NCI-H524 treated with DMSO at 0.1 percent for 48 hours (cell line): ENCODE measurements at regions not wholly inside any gene's neighbourhood (a gene's known extent, or its start where the extent isn't known, plus 50 kb on each side); places are given as distances from the start of the nearest gene placed in this dataset.
"Not testable (repeated sequence)": the region's sequence is repeated elsewhere in the genome, so short reads cannot be mapped to it uniquely, and the experiment has no call there.

Experiments
- DNase-seq: peaks from one replicate; lab custom pipeline; 2025; lab: John Stamatoyannopoulos, UW

DNA sequence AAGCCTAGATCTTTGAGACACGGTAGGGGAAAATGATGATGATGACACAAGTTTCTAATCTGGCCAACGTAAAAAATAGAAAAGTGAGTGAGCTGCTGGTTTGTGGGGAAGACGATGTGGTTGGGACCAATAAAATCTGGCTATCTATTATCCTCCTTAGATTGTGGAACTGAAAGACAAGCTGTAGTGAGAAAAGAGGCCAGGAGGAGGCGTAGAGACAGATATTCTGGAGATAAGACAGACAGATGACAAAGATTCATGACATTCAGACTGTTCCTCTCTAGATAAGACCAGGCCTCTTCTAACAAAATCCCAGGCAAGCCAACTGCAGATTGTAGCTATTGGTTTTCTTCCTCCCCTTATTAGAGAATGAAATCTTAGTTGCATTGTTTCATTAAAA lies 376.3 kb upstream of the UBE2E3 start:
- no peak for DNase-seq

DNA sequence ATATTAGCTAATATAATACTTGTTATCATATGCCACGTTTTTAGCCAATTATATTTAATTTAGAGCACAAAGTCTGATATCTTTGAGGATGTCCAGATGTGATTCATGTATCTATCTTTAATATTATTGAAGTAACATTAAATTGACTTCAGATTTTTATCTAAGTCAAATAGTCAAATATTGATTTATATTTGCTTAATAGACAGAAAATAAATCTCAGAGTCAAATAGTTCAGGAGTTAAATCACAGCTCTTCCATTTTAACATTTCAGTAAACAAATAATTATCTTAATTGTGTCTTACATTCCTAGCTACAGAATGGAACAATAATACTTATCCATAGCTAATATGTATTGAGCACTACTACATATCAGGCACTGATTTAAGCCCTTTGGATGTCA lies 379.4 kb upstream of the UBE2E3 start:
- no peak for DNase-seq

DNA sequence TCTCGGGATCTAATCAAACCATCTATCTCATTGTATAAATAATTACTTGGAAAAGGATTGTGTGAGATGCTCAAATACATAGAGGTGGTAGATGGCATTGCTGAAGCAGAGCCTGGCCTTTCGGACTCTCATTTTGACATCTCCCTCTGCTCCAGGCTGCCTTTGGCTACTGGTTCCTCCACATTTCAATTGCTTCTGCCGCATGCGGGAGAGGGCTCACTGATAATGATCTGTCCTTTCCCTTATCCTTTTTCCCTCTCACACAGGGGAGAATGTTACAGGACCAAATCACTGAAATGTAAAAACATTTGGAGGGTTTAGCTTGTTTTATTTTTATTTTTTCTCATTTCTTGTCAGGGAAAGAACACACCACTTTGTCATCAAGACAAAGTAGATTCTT lies 380.6 kb upstream of the UBE2E3 start:
- DNase-seq: no peak

DNA sequence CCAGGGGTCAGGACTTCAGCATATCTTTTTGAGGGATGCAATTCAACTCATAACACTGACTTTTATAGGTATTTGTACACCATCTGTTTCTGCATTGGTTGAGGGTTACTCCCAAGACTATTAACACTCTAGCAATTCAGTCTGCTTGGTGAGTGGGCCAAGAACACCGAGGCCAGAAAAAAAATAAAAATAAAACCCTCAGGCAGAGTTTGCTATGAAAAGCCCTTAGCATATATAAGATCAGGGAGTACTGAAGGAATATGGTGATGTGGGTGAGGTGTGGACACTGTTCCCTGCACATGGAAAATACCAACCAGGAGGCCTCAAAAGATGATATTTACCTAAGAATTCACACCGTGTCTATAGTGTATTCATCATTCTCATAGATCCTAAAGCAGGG lies 383.2 kb upstream of the UBE2E3 start:
- no peak for DNase-seq

DNA sequence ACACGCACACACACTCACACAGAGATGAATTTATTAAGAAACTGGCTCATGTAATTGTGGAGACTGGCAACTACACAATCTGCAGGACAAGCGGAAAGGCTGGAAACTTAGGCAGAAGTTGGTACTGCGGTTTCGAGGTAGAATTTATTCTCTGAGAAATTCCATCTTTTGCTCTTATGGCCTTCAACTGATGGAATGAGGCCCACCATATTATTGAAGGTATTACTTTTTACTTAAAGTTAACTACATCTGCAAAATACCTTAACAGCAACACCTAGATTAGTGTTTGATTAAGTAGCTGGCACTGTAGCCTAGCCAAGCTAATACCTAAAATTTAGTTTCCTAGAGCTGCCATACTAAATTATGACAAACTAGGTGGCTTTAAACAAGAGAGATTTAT lies 384.0 kb upstream of the UBE2E3 start:
- no peak for DNase-seq

DNA sequence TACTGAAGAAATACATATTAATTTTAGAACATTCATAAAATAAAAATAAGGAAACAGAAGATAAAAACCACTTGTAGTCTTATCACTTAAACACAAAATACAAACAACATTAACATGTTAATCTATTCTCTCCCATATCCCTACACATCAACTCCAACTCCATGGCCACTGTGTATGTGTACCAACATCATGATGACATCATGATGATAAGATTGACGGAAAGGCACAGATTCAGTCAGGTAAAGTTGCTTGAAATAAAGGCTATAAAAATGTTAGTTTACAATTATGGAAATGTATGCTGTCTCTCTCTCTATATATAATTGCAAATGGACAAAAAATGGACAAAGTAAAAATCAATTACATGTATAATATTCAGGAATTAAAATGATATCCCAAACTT lies 388.5 kb upstream of the UBE2E3 start:
- no peak for DNase-seq

DNA sequence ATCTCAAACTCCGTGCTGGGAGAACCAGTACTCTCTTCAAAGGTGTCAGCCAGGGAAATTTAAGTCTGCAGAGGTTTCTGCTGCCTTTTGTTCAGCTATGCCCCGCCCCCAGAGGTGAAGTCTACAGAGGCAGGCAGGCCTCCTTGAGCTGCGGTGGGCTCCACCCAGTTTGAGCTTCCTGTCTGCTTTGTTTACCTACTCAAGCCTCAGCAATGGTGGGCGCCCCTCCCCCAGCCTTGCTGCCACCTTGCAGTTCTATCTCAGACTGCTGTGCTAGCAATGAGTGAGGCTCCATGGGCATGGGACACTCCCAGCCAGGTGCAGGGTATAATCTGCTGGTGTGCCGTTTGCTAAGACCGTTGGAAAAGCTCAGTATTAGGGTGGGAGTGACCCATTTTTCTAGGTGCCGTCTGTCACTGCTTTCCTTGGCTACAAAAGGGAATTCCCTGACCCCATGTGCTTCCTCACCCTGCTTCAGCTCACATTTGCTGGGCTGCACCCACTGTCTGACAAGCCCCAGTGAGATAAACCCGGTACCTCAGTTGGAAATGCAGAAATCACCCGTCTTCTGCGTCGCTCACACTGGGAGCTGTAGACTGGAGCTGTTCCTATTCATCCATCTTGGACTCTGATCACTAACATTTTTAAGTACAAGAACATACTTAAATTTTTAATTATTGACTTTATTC lies 389.2 kb upstream of the UBE2E3 start:
- not testable (repeated sequence) for DNase-seq

DNA sequence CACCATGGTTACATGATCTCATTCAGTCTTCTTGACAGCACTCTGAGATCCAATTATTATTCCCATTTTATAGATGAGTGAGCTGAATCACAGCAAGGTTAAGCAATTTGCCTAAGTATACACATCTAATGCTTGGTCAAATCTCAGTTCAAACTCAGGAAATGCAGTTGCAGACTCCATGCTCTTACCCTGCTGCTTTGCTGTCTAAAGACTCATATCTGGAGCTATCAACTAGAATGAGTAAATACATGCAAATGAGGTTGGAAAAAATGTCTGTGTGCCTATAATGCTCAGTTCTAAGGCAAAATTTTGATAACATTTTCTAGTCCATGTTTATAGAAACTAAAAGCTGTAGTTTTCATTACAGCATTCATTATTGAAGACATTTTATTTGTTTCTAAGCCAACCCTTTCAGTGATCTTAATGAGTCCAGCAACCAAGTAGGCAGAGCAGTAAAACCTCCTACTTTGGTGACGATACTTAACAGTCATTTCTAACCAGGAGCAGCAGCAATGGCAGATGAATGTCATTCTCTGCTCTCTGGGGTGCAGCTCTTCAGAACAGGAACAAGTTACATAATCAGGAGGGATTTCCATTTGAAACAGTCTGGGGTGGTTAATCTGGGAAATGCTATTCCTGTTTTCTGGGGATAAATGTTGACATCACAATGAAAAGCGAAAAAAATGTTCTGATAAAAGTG lies 396.8 kb upstream of the UBE2E3 start:
- DNase-seq: no peak

DNA sequence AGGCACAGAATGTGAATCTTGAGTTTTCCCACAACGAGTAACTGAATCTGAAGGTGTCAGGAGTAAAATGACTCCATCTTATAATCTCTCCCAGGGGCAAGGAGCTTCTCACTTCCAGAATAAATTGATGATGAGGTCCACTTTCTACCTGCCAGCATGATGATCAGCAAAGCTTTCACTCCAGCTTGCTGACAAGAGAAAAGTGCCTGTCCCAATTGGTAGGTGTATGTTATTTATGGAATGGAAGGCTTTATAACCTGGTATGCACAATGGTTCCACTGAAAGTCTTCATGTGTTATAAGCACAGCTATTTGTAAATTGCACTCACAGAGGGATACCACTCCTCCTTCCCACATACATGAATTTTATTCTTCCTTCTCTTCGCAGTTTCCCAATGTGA lies 401.0 kb upstream of the UBE2E3 start:
- DNase-seq: no peak

DNA sequence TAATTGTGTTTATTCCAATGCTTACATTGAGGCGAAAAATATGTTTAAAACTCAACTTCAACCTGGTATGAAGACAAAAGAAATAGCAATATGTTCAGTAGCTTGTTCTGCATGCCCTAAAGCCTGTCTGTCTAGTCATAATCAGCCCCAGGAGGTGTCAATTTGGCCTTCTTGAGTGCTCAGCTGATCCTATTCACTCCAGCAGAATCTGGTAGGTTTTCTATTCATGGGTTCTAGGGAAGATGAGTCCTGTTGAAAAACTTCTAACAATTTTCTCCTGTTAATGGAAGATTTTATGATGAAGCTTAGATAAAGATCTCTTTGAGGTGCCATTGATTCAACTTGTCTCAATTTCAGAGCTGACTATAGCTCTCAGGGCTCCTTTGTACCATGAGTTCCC lies 402.0 kb upstream of the UBE2E3 start:
- DNase-seq: no peak

DNA sequence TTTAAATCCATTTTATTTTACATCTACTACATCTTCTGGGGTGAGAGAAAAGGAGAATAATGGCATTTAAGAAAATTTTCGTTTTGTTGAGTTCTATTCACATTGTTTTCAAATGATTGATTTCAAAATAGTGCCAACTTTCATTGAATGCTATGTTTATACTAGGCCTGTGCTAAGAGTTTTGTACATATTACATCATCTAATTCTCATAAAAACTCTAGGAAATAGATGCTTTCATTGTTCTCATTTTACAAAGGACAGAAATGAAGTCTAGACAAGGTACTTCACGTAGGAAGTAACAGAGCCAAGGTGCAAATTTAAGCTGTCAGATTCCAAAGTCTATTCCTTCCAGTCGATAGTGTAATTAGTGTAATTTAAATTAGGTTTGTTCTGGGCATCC lies 402.8 kb upstream of the UBE2E3 start:
- DNase-seq: no peak

DNA sequence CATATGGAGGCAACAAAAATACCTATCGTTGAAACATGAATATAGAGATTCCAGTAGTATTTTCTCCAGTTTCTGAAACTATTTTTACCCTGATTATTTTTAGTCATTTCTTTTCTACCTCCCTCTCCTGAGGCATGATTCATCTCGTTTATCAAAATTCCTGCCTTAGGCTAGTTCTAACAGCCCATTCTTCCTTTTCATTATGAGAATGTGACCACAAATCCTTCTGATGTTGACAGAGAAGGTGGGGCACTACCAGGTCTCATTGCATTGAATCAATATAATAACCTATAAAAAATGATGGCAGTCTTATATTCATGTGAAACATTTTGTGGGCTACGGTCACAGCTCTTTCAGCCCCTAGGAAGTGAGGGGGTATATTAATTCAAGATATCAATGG lies 406.5 kb upstream of the UBE2E3 start:
- no peak for DNase-seq

DNA sequence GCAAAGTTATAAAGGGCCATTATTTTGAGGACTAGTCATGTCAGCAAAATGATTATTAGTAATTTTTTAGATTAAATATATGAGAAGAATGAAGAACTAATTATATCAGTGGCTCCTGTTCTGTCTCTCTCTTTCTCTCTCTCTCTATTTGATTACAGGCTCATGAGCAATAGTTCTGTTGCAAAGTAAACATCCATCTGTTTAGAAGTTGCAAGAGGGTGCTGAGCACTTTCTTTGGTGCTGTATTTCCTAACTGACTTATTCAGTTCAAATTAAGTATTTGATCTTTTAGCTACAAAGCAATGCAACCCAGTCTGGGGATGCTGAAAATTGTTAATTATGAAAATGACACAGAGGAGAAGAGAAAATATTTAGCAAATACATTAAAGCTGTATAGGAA lies 408.1 kb upstream of the UBE2E3 start:
- no peak for DNase-seq

DNA sequence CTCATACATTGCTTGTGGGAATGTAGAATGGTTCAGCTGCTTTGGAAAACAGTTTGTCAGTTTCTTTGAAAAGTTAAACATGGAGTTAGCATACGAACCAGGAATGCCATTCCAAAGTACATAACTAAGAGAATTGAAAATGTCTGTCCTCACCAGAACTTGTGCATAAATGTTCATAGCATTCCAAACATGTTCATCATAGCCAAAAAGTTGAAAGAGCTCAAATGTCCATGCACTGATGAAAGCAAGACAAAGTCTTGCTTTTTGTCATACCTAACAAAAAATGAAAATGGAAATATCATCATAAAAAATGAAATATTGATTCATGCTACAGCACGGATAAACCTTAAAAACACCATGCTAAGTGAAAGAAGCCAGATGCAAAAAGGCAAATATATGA lies 408.8 kb upstream of the UBE2E3 start:
- DNase-seq: no peak

DNA sequence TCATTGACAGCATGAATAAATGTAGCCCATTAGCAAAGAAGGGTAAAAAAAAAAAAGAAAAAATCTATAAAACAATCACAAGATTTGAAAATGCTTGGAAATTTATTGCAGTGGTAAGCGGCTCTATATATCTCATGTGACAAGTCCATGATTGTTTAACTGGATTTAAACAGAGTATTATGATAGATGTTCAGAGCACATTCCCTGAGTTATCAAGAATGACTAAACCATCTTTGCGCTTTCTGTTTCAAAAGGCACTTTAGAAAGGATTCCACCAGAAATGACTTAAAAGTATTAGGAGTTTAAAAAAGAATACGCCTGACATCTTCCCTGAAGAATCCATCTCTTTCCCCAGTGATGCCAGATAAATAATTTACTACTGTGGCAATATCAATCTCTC lies 409.5 kb upstream of the UBE2E3 start:
- no peak for DNase-seq

DNA sequence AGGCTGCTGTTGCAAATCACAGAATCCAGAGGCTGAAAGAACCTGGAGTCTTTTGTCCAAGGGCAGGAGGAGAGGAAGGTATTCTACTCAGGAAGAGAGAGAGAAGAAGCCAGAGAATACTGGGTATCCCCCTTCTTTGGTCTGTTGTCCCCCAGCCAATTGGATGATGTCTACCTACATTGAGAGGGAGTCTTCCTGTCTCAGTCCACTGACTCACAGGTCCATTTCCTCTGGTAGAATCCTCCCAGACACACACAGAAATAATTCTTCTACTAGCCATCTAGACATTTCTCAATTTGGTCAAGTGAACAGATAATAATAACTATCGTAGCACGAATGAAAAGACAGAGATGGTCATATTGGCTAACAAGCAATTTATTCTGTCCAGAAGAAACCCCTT lies 416.4 kb upstream of the UBE2E3 start:
- no peak for DNase-seq

DNA sequence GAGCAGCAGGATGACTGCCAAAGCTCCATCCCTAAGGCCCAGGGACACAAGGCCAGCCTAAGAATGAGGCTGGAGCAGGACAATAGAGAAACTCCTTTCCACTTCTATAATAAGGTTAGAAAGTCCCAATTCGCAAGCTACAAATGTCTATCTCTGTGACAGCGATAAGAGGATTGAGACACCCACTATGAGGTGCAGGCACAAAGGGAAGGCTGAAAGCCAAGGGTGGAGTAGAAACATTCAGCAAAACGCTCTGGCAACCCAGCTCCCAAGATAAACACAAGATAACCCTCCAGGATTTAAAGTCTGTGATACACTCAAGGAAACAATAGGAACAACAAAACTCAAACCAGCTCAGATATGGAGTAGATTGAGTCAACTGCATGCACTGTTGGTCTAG lies 418.0 kb upstream of the UBE2E3 start:
- no peak for DNase-seq

DNA sequence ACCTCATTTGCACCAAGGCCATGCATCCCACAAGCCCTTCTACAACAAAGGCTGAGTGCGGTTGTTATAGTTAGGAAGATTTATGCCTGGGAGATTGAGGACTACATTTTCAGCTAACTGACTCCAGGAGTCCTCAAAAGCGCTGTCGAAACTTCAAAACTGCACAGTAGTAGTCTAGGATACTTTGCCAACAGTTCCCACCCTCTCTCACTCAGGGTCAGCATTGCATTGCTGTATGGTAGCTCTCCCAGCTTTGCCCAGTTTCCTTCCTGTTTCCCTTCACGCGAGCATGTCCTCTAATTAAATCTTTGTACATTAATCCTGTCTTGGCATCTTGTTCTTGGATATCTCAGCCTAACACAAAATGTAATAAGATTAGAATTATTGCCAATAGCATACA lies 420.6 kb upstream of the UBE2E3 start:
- DNase-seq: no peak

DNA sequence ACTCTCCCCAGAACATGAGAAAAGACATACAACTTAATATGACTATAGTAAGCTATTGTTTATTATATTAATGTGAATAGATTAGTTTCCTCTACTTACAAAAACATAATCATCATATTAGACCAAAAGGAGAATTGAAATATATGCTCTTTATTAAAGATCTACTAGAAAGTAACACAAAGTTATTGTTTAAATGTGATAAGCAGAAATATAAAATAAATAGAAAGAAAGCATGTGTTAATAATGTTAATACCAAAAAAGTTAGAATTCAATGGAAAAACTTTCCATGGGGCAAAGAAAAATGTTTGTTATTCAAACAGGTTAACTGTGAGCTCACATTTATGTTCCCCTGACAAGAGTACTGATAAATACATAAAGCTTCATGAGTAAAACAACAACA lies 421.4 kb upstream of the UBE2E3 start:
- DNase-seq: no peak

DNA sequence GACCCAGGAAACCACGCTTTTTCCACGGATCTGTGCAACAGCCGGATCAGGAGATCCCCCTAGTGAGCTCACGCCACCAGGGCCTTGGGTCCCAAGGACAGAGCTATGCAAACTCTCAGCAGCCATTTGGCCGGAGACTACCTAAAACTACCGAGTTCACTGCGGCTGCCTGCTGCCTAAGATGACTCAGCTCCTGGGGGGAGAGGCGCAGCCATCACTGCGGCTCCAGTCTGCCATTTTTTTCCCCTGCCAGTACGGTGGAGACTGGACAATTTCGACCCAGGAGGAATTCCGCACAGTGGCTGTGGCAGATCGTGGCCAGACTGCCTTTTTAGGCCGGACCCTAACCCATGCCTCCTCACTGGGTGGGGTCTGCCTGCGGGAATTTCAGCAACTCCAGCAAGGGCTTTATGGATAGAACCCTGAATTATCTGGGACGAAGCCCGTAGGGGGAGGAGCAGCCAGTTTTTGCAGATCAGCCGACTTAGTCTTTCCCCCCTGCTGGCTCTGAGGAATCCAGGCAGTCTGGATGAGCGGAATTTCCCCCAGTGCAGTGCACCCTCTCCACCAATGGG lies 424.9 kb upstream of the UBE2E3 start:
- DNase-seq: no peak

DNA sequence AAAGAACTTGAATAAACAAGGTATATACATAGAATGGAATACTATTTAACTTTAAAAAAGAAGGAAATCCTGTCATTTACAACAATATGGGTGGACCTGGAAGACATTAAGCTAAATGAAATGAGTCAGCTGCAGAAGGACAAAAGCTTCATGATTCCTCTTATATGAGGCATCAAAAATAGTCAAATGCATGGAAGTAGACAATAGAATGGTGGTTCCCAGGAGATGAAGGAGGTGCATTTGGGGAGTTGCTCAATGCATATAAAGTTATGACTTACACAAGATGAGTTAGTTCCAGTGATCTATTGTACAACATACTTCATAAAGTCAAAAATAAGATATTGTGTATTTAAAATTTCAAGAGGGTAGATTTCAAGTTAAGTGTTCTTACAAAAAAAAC lies 426.1 kb upstream of the UBE2E3 start:
- no peak for DNase-seq

DNA sequence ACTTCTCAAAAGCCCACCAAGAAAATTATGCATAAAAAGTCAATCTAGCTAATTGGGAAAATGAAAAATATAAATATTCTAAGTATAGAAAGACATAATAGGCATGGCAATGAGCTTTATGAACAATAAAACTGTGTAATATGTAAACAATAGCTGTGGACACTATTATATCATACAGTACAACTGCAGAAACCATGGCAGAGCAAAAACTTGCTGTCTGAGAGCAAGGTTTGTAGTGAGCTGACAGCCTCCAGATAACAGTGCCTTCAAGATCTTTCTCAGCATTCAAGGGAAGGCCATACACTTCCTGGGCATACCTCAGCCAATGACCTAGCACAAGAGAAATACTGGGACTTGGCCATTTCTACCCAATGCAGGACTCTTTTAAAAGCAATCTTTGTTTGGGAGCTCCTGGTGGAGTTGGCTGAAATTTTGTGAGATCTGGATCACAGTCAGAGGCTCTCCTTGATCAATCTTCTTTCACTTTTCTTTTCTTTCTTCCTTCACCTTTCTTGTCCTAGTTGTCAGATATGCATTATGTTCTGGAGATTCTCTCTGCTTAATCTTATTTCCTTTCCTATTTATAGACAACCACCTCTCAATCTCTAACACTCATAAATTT lies 427.2 kb upstream of the UBE2E3 start:
- DNase-seq: no peak

DNA sequence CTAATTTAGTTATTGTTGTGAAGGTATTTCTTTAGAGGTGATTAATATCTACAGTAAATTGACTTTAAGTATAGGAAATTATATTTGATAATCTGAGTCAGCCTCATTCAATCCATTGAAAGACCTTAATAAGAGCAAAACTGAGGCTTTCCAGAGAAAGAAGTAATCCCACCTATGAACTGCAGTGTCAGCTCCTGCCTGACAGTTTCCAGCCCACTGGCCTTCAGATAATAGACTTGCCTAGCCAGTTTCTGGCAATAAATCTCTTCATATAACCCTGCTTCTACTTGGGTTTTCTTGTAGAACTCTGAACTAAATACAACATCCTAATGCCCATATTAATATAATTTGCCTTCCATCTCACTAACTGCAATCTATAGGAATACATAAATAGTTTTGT lies 437.9 kb upstream of the UBE2E3 start:
- DNase-seq: no peak
